ENCODE measurements at regions not wholly inside any gene's neighbourhood (a gene's known extent, or its start where the extent isn't known, plus 50 kb on each side); places are given as distances from the start of the nearest gene placed in this dataset.

DNA sequence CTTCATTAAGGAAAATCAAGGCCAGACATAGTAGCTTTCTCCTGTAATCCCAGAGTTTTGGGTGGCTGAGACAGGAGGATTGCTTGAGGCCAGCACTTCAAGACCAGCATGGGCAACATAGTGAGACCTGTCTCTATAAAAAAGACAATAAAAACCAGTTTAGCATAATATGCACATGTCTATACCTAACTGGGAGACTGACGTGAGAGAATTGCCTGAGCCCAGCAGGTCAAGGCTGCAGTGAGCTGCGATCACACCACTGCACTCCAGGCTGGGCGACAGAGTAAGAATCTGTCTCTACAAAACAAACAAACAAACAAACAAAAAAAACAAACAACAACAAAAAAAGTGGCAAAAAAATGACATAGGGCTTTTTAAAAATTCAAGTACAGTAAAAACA is 820.8 kb downstream of the MTRR start:
- Mint-ChIP-seq H3K27me3 (no peaks in the 10 kb centered on the region), H3K36me3 (no peaks in the 10 kb centered on the region), H3K4me1 (no peaks in the 10 kb centered on the region), H3K9me3 (peaks cover 0 to 6% (median 0%) of the 10 kb centered on the region in 8 donors), H3K4me3 (no peak overlapping the region), H3K27ac (no peak overlapping the region)
- H3K4me1 ChIP-seq (ENCODE audit: insufficient read depth, low read length), result no peaks in the 10 kb centered on the region
- no peak overlapping the region for H3K27ac ChIP-seq (ENCODE audit: low read depth, low read length)
- intact Hi-C loops (cut with micrococcal nuclease), result no loop called here
- H3K4me3 ChIP-seq (ENCODE audit: low read length in 2 of 2), result no peak overlapping the region
- ChIA-PET CTCF (ENCODE audit: partially characterized antibody) (no interaction called here), POLR2A (ENCODE audit: partially characterized antibody) (no interaction called here)
- no peaks in the 10 kb centered on the region for H3K9me3 ChIP-seq (ENCODE audit: control insufficient read depth in 1 of 2, low read length in 2 of 2)
- H3K36me3 ChIP-seq (ENCODE audit: insufficient read depth, low read length), result no peaks in the 10 kb centered on the region
- no peaks in the 10 kb centered on the region for H3K27me3 ChIP-seq (ENCODE audit: insufficient read depth, low read length)
- no peak for DNase-seq

DNA sequence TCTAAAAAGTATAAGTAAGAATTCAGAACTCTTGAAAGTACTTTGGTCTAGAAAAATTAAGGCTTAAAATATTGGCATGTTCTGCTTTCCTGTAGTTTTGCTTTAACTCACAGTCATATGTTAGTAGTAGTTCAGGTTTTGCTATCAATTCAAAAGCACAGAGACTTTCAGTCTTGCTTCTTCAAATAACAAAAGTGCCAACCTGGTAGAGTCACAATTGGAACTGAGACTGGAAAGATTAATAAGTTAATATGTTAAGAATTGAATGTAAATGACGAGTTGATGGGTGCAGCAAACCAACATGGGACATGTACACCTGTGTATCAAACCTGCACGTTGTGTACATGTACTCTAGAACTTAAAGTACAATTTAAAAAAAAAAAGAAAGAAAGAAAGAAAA is 822.3 kb downstream of the MTRR start:
- intact Hi-C loops (cut with micrococcal nuclease), result no loop called here
- no peaks in the 10 kb centered on the region for H3K27me3 Mint-ChIP-seq
- DNase-seq, result no peak
- H3K4me1 Mint-ChIP-seq, result no peaks in the 10 kb centered on the region
- H3K9me3 Mint-ChIP-seq, result peaks cover 0 to 6% (median 0%) of the 10 kb centered on the region in 8 donors
- POLR2A ChIA-PET (ENCODE audit: partially characterized antibody), result no interaction called here
- CTCF ChIA-PET (ENCODE audit: partially characterized antibody), result no interaction called here
- no peak overlapping the region for H3K27ac ChIP-seq (ENCODE audit: low read depth, low read length)
- H3K27me3 ChIP-seq (ENCODE audit: insufficient read depth, low read length), result no peaks in the 10 kb centered on the region
- H3K4me1 ChIP-seq (ENCODE audit: insufficient read depth, low read length), result no peaks in the 10 kb centered on the region
- no peaks in the 10 kb centered on the region for H3K9me3 ChIP-seq (ENCODE audit: control insufficient read depth in 1 of 2, low read length in 2 of 2)
- no peak overlapping the region for H3K27ac Mint-ChIP-seq
- no peak overlapping the region for H3K4me3 Mint-ChIP-seq
- H3K36me3 ChIP-seq (ENCODE audit: insufficient read depth, low read length), result no peaks in the 10 kb centered on the region
- H3K36me3 Mint-ChIP-seq, result no peaks in the 10 kb centered on the region
- H3K4me3 ChIP-seq (ENCODE audit: low read length in 2 of 2), result no peak overlapping the region

DNA sequence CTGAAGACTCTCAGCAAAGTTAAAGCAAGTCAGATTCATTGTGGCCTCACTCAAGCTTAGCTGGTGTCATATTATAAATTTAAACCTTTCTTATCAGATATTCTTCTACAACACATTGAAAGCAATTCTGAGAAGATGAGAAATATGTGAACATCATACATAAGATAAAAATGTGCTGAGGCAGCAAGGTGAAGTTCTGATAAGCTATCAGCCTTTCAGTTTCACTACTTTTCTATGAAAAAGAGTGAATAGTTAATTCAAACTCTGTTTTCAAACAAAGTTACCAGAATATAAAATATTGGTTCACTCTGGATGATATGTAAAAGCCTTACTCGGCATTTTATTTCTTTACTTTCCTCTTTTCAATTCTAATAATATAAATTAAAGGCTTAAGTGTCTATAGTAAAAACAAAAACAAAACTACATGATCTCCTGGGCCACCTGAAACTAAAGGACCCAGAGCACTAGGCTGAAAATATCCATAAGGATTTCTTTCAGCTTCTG is 824.4 kb downstream of the MTRR start:
- no peak overlapping the region for H3K27ac ChIP-seq (ENCODE audit: low read depth, low read length)
- CTCF ChIA-PET (ENCODE audit: partially characterized antibody), result no interaction called here
- H3K9me3 ChIP-seq (ENCODE audit: control insufficient read depth in 1 of 2, low read length in 2 of 2), result no peaks in the 10 kb centered on the region
- Mint-ChIP-seq H3K9me3 (peaks cover 0 to 6% (median under 1%) of the 10 kb centered on the region in 8 donors), H3K27me3 (no peaks in the 10 kb centered on the region), H3K36me3 (no peaks in the 10 kb centered on the region), H3K4me1 (no peaks in the 10 kb centered on the region), H3K27ac (no peak overlapping the region), H3K4me3 (no peak overlapping the region)
- no peaks in the 10 kb centered on the region for H3K36me3 ChIP-seq (ENCODE audit: insufficient read depth, low read length)
- H3K4me1 ChIP-seq (ENCODE audit: insufficient read depth, low read length), result no peaks in the 10 kb centered on the region
- no peak overlapping the region for H3K4me3 ChIP-seq (ENCODE audit: low read length in 2 of 2)
- intact Hi-C loops (cut with micrococcal nuclease), result no loop called here
- H3K27me3 ChIP-seq (ENCODE audit: insufficient read depth, low read length), result no peaks in the 10 kb centered on the region
- POLR2A ChIA-PET (ENCODE audit: partially characterized antibody), result interaction anchor here (1.5 kb wide), 1 partner anchor 12 kb away, joined by 4 read pairs; no protein-coding TSS in a partner anchor
- DNase-seq, result no peak

DNA sequence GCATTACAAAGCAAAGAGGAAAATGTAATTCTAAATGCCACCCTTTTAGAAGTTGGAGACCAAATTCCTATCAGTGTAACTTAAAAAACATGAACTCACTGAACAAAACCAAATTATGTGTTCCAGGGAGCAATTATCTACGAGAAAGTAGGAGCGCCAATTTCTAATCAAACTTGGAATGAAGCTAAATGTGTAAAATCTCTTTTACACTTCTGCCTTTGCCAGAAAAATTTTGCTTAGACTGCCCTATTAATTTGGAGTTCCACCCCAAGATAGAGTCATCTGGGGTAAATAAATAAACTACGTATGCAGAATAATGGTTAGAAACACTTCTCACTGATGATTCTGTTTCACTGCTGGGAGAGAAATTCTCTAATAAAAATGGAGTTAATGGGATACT is 825.6 kb downstream of the MTRR start:
- no peak overlapping the region for H3K27ac ChIP-seq (ENCODE audit: low read depth, low read length)
- Mint-ChIP-seq H3K9me3 (peaks cover 0 to 9% (median 2%) of the 10 kb centered on the region in 8 donors), H3K4me3 (no peak overlapping the region), H3K4me1 (no peaks in the 10 kb centered on the region), H3K27ac (no peak overlapping the region), H3K27me3 (no peaks in the 10 kb centered on the region), H3K36me3 (no peaks in the 10 kb centered on the region)
- intact Hi-C loops (cut with micrococcal nuclease), result no loop called here
- H3K9me3 ChIP-seq (ENCODE audit: control insufficient read depth in 1 of 2, low read length in 2 of 2), result no peaks in the 10 kb centered on the region
- no peaks in the 10 kb centered on the region for H3K4me1 ChIP-seq (ENCODE audit: insufficient read depth, low read length)
- ChIA-PET CTCF (ENCODE audit: partially characterized antibody) (no interaction called here), POLR2A (ENCODE audit: partially characterized antibody) (interaction anchor here (1.5 kb wide), 1 partner anchor 13 kb away, joined by 4 read pairs; no protein-coding TSS in a partner anchor)
- no peak overlapping the region for H3K4me3 ChIP-seq (ENCODE audit: low read length in 2 of 2)
- DNase-seq, result no peak
- no peaks in the 10 kb centered on the region for H3K27me3 ChIP-seq (ENCODE audit: insufficient read depth, low read length)
- H3K36me3 ChIP-seq (ENCODE audit: insufficient read depth, low read length), result no peaks in the 10 kb centered on the region

DNA sequence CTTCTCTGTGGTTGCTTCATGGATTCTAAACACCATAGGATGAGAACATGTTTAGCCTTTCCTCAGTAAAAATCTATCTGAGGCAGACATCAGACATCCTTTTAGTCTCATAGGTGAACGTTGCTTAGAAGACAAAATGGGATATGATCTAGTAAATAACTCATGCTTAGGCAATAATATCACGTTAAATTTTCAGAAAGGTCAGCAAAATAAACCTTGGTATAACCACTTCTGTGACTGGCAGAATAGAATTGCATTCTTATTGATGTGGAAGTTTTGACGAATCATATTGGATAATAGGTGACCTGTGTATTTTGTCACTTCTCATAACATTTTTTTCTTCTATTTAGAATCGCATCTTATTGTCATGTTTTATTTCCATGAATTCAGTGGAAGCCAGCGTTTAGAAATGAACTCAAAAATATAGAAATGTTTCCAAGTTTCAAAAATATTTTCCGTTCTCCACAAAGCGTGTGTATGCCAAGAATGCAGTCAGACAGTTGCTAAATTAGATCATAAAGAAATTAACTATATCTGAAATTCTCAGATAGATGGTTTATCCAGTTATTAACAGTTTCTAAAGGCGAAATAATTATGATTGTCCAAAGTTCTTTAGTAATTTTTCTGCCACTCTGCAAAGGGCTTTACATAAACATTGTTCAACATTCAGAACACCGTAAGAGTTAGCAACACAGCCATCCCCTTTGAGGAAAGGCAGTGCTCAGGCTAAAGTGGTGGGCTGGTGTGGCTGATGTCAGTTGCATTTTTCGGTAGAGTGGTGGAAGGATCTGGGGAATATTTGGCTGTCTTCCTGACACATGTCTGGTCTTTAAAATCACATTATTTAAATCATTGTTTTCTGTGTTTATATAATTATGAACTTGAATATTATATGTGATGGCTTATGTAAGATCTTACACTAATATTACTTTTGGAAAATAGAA is 827.2 kb downstream of the MTRR start:
- intact Hi-C loops (cut with micrococcal nuclease), result no loop called here
- Mint-ChIP-seq H3K9me3 (peaks cover 0 to 10% (median 5%) of the 10 kb centered on the region in 8 donors), H3K27ac (no peak overlapping the region), H3K36me3 (no peaks in the 10 kb centered on the region), H3K4me1 (no peaks in the 10 kb centered on the region), H3K27me3 (no peaks in the 10 kb centered on the region), H3K4me3 (no peak overlapping the region)
- DNase-seq, result no peak
- ChIA-PET CTCF (ENCODE audit: partially characterized antibody) (no interaction called here), POLR2A (ENCODE audit: partially characterized antibody) (no interaction called here)
- Histone ChIP-seq H3K9me3 (ENCODE audit: control insufficient read depth in 1 of 2, low read length in 2 of 2) (no peaks in the 10 kb centered on the region), H3K27ac (ENCODE audit: low read depth, low read length) (no peak overlapping the region), H3K4me1 (ENCODE audit: insufficient read depth, low read length) (no peaks in the 10 kb centered on the region), H3K4me3 (ENCODE audit: low read length in 2 of 2) (no peak overlapping the region), H3K36me3 (ENCODE audit: insufficient read depth, low read length) (no peaks in the 10 kb centered on the region), H3K27me3 (ENCODE audit: insufficient read depth, low read length) (no peaks in the 10 kb centered on the region)

DNA sequence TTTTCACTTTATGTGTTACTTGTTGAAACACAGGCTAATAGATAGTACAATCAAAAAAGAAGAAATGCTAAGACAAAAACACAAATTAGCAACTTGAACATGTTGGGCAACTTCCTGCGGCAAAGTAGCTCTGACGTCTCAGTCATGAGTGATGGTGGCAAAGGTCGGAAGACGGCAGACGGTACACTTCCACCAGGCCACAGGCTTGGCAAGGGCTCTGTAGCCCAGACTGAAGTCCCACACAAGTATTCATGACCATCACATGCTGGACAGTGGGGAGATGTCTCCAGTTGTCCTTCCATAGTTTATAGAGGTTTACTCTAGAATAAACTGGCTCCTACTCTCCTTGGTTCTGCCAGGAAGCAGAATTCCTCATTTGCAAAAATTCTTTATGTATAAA is 831.3 kb downstream of the MTRR start:
- Histone ChIP-seq H3K36me3 (ENCODE audit: insufficient read depth, low read length) (no peaks in the 10 kb centered on the region), H3K4me3 (ENCODE audit: low read length in 2 of 2) (no peak overlapping the region), H3K9me3 (ENCODE audit: control insufficient read depth in 1 of 2, low read length in 2 of 2) (no peaks in the 10 kb centered on the region), H3K27ac (ENCODE audit: low read depth, low read length) (no peak overlapping the region), H3K4me1 (ENCODE audit: insufficient read depth, low read length) (no peaks in the 10 kb centered on the region), H3K27me3 (ENCODE audit: insufficient read depth, low read length) (no peaks in the 10 kb centered on the region)
- DNase-seq, result no peak
- no peak overlapping the region for H3K27ac Mint-ChIP-seq
- CTCF ChIA-PET (ENCODE audit: partially characterized antibody), result no interaction called here
- no peaks in the 10 kb centered on the region for H3K36me3 Mint-ChIP-seq
- H3K27me3 Mint-ChIP-seq, result no peaks in the 10 kb centered on the region
- intact Hi-C loops (cut with micrococcal nuclease), result no loop called here
- POLR2A ChIA-PET (ENCODE audit: partially characterized antibody), result no interaction called here
- H3K9me3 Mint-ChIP-seq, result peaks cover 2 to 13% (median 4%) of the 10 kb centered on the region in 8 donors
- H3K4me1 Mint-ChIP-seq, result no peaks in the 10 kb centered on the region
- no peak overlapping the region for H3K4me3 Mint-ChIP-seq

DNA sequence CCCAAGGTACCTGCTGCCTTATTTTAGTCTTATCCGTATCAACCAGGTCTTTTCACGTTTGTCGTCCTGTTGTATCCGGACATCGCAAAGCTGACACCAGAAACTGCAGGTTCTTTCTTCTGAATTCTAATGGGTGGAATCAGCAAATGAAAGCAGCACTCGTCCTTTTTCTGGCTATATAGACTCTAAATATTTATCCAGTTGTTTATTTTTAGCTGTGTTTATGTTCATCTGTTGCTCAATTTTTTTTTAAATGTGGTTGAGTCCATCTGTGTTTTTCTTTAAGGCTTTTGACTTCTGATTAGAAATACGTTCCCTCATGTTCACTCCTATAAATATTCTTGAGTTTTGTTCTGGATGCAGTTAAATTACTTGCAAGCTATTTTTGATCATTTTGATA is 831.7 kb downstream of the MTRR start:
- Histone ChIP-seq H3K4me1 (ENCODE audit: insufficient read depth, low read length) (no peaks in the 10 kb centered on the region), H3K36me3 (ENCODE audit: insufficient read depth, low read length) (no peaks in the 10 kb centered on the region), H3K27ac (ENCODE audit: low read depth, low read length) (no peak overlapping the region), H3K9me3 (ENCODE audit: control insufficient read depth in 1 of 2, low read length in 2 of 2) (no peaks in the 10 kb centered on the region), H3K27me3 (ENCODE audit: insufficient read depth, low read length) (no peaks in the 10 kb centered on the region), H3K4me3 (ENCODE audit: low read length in 2 of 2) (no peak overlapping the region)
- CTCF ChIA-PET (ENCODE audit: partially characterized antibody), result no interaction called here
- Mint-ChIP-seq H3K4me1 (no peaks in the 10 kb centered on the region), H3K27ac (no peak overlapping the region), H3K36me3 (no peaks in the 10 kb centered on the region), H3K4me3 (no peak overlapping the region), H3K27me3 (no peaks in the 10 kb centered on the region), H3K9me3 (peaks cover 2 to 13% (median 4%) of the 10 kb centered on the region in 8 donors)
- POLR2A ChIA-PET (ENCODE audit: partially characterized antibody), result no interaction called here
- intact Hi-C loops (cut with micrococcal nuclease), result no loop called here
- no peak for DNase-seq

Measured in CD4-positive, alpha-beta memory T cell (primary cell).